ENCODE measurements at regions not wholly inside any gene's neighbourhood (a gene's known extent, or its start where the extent isn't known, plus 50 kb on each side); places are given as distances from the start of the nearest gene placed in this dataset.

GRCh38 chr5:2240118-2240904 is 357.6 kb upstream of the IRX4 start:
- no peak for ATAC-seq
- intact Hi-C loops (cut with micrococcal nuclease): no loop called here
- H3K9ac ChIP-seq (ENCODE audit: low read length): no peak overlapping the region
- RAD21 ChIA-PET (ENCODE audit: low non-redundant PET in 1 of 2, low total read pairs in 2 of 2, uncharacterized antibody in 2 of 2, unreplicated experiment in 2 of 2): no interaction called here
- TF ChIP-seq RAD21 (IDR thresholded peaks at IDR 0.05; ENCODE audit: low read depth) (no peak), REST (IDR thresholded peaks at IDR 0.05; ENCODE audit: low read depth) (no peak), ATF3 (IDR thresholded peaks at IDR 0.05) (no peak), POLR2A (IDR thresholded peaks at IDR 0.05; ENCODE audit: borderline replicate concordance, extremely low read depth, insufficient read depth, insufficient read length) (no peak), ELF1 (IDR thresholded peaks at IDR 0.05; ENCODE audit: borderline replicate concordance, low read depth) (no peak), TCF7L2 (IDR thresholded peaks at IDR 0.05; ENCODE audit: borderline replicate concordance, extremely low read depth, insufficient read depth, insufficient read length) (no peak), CBX3 (IDR thresholded peaks at IDR 0.05; ENCODE audit: low read depth) (no peak), JUND (IDR thresholded peaks at IDR 0.05) (no peak), ZBTB33 (IDR thresholded peaks at IDR 0.05; ENCODE audit: extremely low read depth, insufficient replicate concordance, low read length) (no peak), FOSL1 (IDR thresholded peaks at IDR 0.05; ENCODE audit: low read depth) (no peak)
- no peaks in the 10 kb centered on the region for H3K9me2 ChIP-seq (ENCODE audit: insufficient read depth)
- no peak for DNase-seq (ENCODE audit: low read depth, low spot score)
- H3K4me2 ChIP-seq (ENCODE audit: low read length): no peak overlapping the region
- no peaks in the 10 kb centered on the region for H3K4me1 ChIP-seq (ENCODE audit: control insufficient read depth in 1 of 2, insufficient read depth in 2 of 2, low read length in 2 of 2)
- no peaks in the 10 kb centered on the region for H3K79me2 ChIP-seq (ENCODE audit: insufficient read depth, low read length)
- no peak overlapping the region for H3K4me3 ChIP-seq (replicated peaks in 1 of 2; ENCODE audit: low read depth in 1 of 2, low read length in 2 of 2)
- H3K27me3 ChIP-seq (ENCODE audit: insufficient read depth, low read length): no peaks in the 10 kb centered on the region
- no peaks in the 10 kb centered on the region for H3K9me3 ChIP-seq (ENCODE audit: control insufficient read depth in 1 of 2, insufficient read depth in 1 of 2, low read depth in 1 of 2, low read length in 2 of 2)
- no peaks in the 10 kb centered on the region for H4K20me1 ChIP-seq (ENCODE audit: insufficient read depth)
- POLR2A ChIA-PET: no interaction called here
- no peak overlapping the region for H3K27ac ChIP-seq (ENCODE audit: low read depth, low read length)
- no peaks in the 10 kb centered on the region for H3K36me3 ChIP-seq (ENCODE audit: control insufficient read depth in 1 of 2, insufficient read depth in 2 of 2, low read length in 2 of 2)
- CTCF ChIA-PET: no interaction called here
- H2AFZ ChIP-seq (ENCODE audit: low read depth, low read length, poor library complexity, severe bottlenecking): no peak overlapping the region
- no TSS peak for BruUV-seq (replicated peaks)

Data from HCT116 (cell line).